SK-N-SH (cell line): ENCODE measurements at regions not wholly inside any gene's neighbourhood (a gene's known extent, or its start where the extent isn't known, plus 50 kb on each side); places are given as distances from the start of the nearest gene placed in this dataset.

Source experiments
- CTCF ChIA-PET: fragments of 300-600, 350-600 bp; formaldehyde crosslinking; extraction: SDS; loops from one replicate; lab custom pipeline; 2021; lab: Yijun Ruan, JAX
- POLR2A ChIA-PET: fragments of 350-600 bp; sonication (Branson Sonifier 250); formaldehyde crosslinking; extraction: SDS; loops from one replicate; lab custom pipeline; 2020; ENCODE audit warnings: antibody characterized with exemption, inconsistent platforms; lab: Yijun Ruan, JAX
- DNase-seq: peaks from one replicate; pipeline ENCODE4 v3.0.0; 2012
- H2AFZ ChIP-seq: fragments of 200-600 bp; sonication (generic); 2 replicates; pipeline ENCODE4 v1.8.1; 2016; ENCODE audit warnings: antibody characterized with exemption, mild to moderate bottlenecking, low read depth
- H3F3A ChIP-seq: fragments of 200-600 bp; sonication (generic); replicated peaks from 2 replicates; pipeline ENCODE3; 2016; ENCODE audit warnings: antibody characterized with exemption, mild to moderate bottlenecking; ENCODE audit not compliant: insufficient read depth
- H3K27ac ChIP-seq, 2 experiments: fragments of 200-500 bp in 1 of 2; fragments of 200-600 bp in 1 of 2; sonication (Bioruptor generic) in 1 of 2; sonication (generic), shearing (Covaris generic) in 1 of 2; 2 replicates each; pipeline versions ENCODE4 v1.5.1 to v1.6.1; 2014 to 2016; ENCODE audit warnings: low read depth in 2 of 2, inconsistent platforms in 1 of 2, low read length in 1 of 2, mild to moderate bottlenecking in 1 of 2, mixed read lengths in 1 of 2
- H3K27me3 ChIP-seq: fragments of 200-600 bp; sonication (generic), shearing (Covaris generic); 2 replicates; pipeline ENCODE4 v1.6.1; 2016; ENCODE audit warnings: mixed run types; ENCODE audit not compliant: insufficient read depth
- H3K36me3 ChIP-seq, 2 experiments: fragments of 200-500 bp in 1 of 2; fragments of 200-600 bp in 1 of 2; sonication (Bioruptor generic) in 1 of 2; sonication (generic) in 1 of 2; replicated peaks in 1 of 2; 2 replicates each; pipeline versions ENCODE3 to v1.5.1; 2014 to 2016; ENCODE audit warnings: low read length in 1 of 2, mild to moderate bottlenecking in 1 of 2; ENCODE audit not compliant: insufficient read depth in 2 of 2, control insufficient read depth in 1 of 2
- H3K4me1 ChIP-seq, 2 experiments: fragments of 200-500 bp in 1 of 2; fragments of 200-600 bp in 1 of 2; sonication (Bioruptor generic) in 1 of 2; sonication (generic), shearing (Covaris generic) in 1 of 2; 2 replicates each; pipeline versions ENCODE4 v1.5.1 to v1.6.1; 2014 to 2016; ENCODE audit warnings: low read depth in 1 of 2, low read length in 1 of 2, mixed run types in 1 of 2; ENCODE audit not compliant: insufficient read depth in 2 of 2, control insufficient read depth in 1 of 2
- H3K4me2 ChIP-seq: fragments of 200-600 bp; sonication (generic), shearing (Covaris generic); 2 replicates; pipeline ENCODE4 v1.6.1; 2017; ENCODE audit warnings: mixed run types
- H3K4me3 ChIP-seq, 2 experiments: fragments of 200-500 bp in 1 of 2; fragments of 200-600 bp in 1 of 2; sonication (Bioruptor generic) in 1 of 2; sonication (generic), shearing (Covaris generic) in 1 of 2; 2 replicates each; pipeline versions ENCODE4 v1.5.1 to v1.8.1; 2014 to 2016; ENCODE audit warnings: low read depth in 2 of 2, inconsistent platforms in 1 of 2, low read length in 1 of 2, mild to moderate bottlenecking in 1 of 2, mixed read lengths in 1 of 2, moderate library complexity in 1 of 2
- H3K79me2 ChIP-seq: fragments of 200-600 bp; sonication (generic); 2 replicates; pipeline ENCODE4 v1.8.1; 2017; ENCODE audit warnings: mild to moderate bottlenecking; ENCODE audit not compliant: insufficient read depth
- H3K9ac ChIP-seq: fragments of 200-600 bp; sonication (generic); 2 replicates; pipeline ENCODE4 v1.6.1; 2017; ENCODE audit warnings: mixed run types
- H3K9me2 ChIP-seq: fragments of 200-600 bp; sonication (generic); 2 replicates; pipeline ENCODE4 v1.6.1; 2017; ENCODE audit warnings: mixed run types
- H3K9me3 ChIP-seq: fragments of 200-600 bp; sonication (generic); 2 replicates; pipeline ENCODE4 v1.6.1; 2017; ENCODE audit warnings: mixed run types, mild to moderate bottlenecking, moderate library complexity
- H4K20me1 ChIP-seq: fragments of 200-600 bp; sonication (generic); 2 replicates; pipeline ENCODE4 v1.6.1; 2017; ENCODE audit warnings: mild to moderate bottlenecking, mixed run types; ENCODE audit not compliant: insufficient read depth
- CHD2 ChIP-seq: fragments of 150-350 bp; IDR thresholded peaks from 2 replicates; pipeline ENCODE4 v1.6.1; 2018; ENCODE audit warnings: low read length; ENCODE audit not compliant: partially characterized antibody
- EP300 ChIP-seq, 2 experiments: IDR thresholded peaks; 2 replicates each; pipeline versions ENCODE4 v1.4.0 to v1.6.1; 2012; ENCODE audit warnings: borderline replicate concordance in 1 of 2, low read depth in 1 of 2, low read length in 1 of 2
- EZH2phosphoT487 ChIP-seq: fragments of 200-600 bp; sonication (generic); IDR thresholded peaks from 2 replicates; pipeline ENCODE4 v1.6.1; 2017; ENCODE audit warnings: low read depth, mixed run types, mild to moderate bottlenecking, antibody characterized with exemption, moderate library complexity, borderline replicate concordance
- FOSL2 ChIP-seq: IDR thresholded peaks from 2 replicates; pipeline ENCODE4 v1.4.0; 2012; ENCODE audit warnings: low read depth, mild to moderate bottlenecking, moderate library complexity, borderline replicate concordance
- FOXM1 ChIP-seq: IDR thresholded peaks from 2 replicates; pipeline ENCODE4 v1.4.0; 2012; ENCODE audit warnings: low read depth, mild to moderate bottlenecking
- GABPA ChIP-seq: IDR thresholded peaks from 2 replicates; pipeline ENCODE4 v1.4.0; 2012; ENCODE audit warnings: low read depth, mild to moderate bottlenecking
- JUND ChIP-seq: IDR thresholded peaks from 2 replicates; pipeline ENCODE4 v1.4.0; 2012
- MAX ChIP-seq: IDR thresholded peaks from 2 replicates; pipeline ENCODE4 v1.4.0; 2012; ENCODE audit warnings: low read depth
- MEF2A ChIP-seq: IDR thresholded peaks from 2 replicates; pipeline ENCODE4 v1.4.0; 2012; ENCODE audit warnings: low read depth, borderline replicate concordance
- NFIC ChIP-seq: IDR thresholded peaks from 2 replicates; pipeline ENCODE4 v1.4.0; 2012; ENCODE audit warnings: borderline replicate concordance
- NRF1 ChIP-seq: IDR thresholded peaks from 2 replicates; pipeline ENCODE4 v1.6.1; 2012; ENCODE audit warnings: low read depth, mild to moderate bottlenecking, low read length
- POLR2AphosphoS5 ChIP-seq: IDR thresholded peaks from 2 replicates; pipeline ENCODE4 v1.6.1; 2012; ENCODE audit warnings: low read depth, low read length
- RAD21 ChIP-seq: IDR thresholded peaks from 2 replicates; pipeline ENCODE4 v1.6.1; 2012; ENCODE audit warnings: mild to moderate bottlenecking, low read length
- REST ChIP-seq: IDR thresholded peaks from 2 replicates; pipeline ENCODE4 v1.6.1; 2012; ENCODE audit warnings: mild to moderate bottlenecking, low read depth, low read length, moderate library complexity
- RFX5 ChIP-seq: IDR thresholded peaks from 2 replicates; pipeline ENCODE4 v1.6.1; 2012; ENCODE audit warnings: mild to moderate bottlenecking, improper control_type of control experiment, low read length
- TAF1 ChIP-seq: IDR thresholded peaks from 2 replicates; pipeline ENCODE4 v1.6.1; 2012; ENCODE audit warnings: low read depth, mild to moderate bottlenecking, low read length, moderate library complexity, borderline replicate concordance
- TCF12 ChIP-seq: IDR thresholded peaks from 2 replicates; pipeline ENCODE4 v1.4.0; 2012
- TEAD4 ChIP-seq: IDR thresholded peaks from 2 replicates; pipeline ENCODE4 v1.4.0; 2012; ENCODE audit warnings: mild to moderate bottlenecking, borderline replicate concordance; ENCODE audit not compliant: insufficient read depth
- USF2 ChIP-seq: fragments of 150-350 bp; IDR thresholded peaks from 2 replicates; pipeline ENCODE4 v1.6.1; 2017; ENCODE audit warnings: antibody characterized with exemption, low read length, low read depth, borderline replicate concordance
- YY1 ChIP-seq: IDR thresholded peaks from 2 replicates; pipeline ENCODE4 v1.4.0; 2012; ENCODE audit warnings: low read depth, mild to moderate bottlenecking
- WGBS: methylation state at CpG from one replicate; pipeline ENCODE4 v1.1.6; 2017; ENCODE audit warnings: low lambda C conversion rate; 5-methylcytosine and 5-hydroxymethylcytosine counted together

- no peaks in the 10 kb centered on the region for H3K36me3 ChIP-seq
- no peak overlapping the region for H3K9ac ChIP-seq
- H3K9me2 ChIP-seq = no peaks in the 10 kb centered on the region
- H3K27me3 ChIP-seq = peaks cover 10% of the 10 kb centered on the region; the same call in 1 of the 2 replicates
- no peak overlapping the region for H3K4me2 ChIP-seq
- DNase-seq = no peak
- no peaks in the 10 kb centered on the region for H4K20me1 ChIP-seq
- no peak overlapping the region for H2AFZ ChIP-seq
- no peak overlapping the region for H3K27ac ChIP-seq
- ChIA-PET POLR2A (interaction anchor here (0.6 kb wide), 1 partner anchor 7 kb away, joined by 3 read pairs; no protein-coding TSS in a partner anchor), CTCF (interaction anchor here (2.0 kb wide), 1 partner anchor 11 kb away, joined by 7 read pairs; no protein-coding TSS in a partner anchor)
- no peak for TF ChIP-seq EP300 (IDR thresholded peaks at IDR 0.05; ENCODE audit: borderline replicate concordance in 1 of 2, low read depth in 1 of 2, low read length in 1 of 2)
- TF ChIP-seq TCF12 = no peak
- TF ChIP-seq JUND = no peak
- no peak for TF ChIP-seq MEF2A
- no peak for TF ChIP-seq RAD21
- H3K79me2 ChIP-seq = no peaks in the 10 kb centered on the region
- WGBS = 22% methylated on average over 5 of the region's 5 CpGs
- H3K4me3 ChIP-seq = no peak overlapping the region
- H3F3A ChIP-seq = no peaks in the 10 kb centered on the region
- no peaks in the 10 kb centered on the region for H3K4me1 ChIP-seq
- H3K9me3 ChIP-seq = no peaks in the 10 kb centered on the region
Observed at GRCh38 chr4:24408640-24409039, 175.7 kb downstream of the DHX15 start.

- no peak overlapping the region for H3K27ac ChIP-seq
- H3K27me3 ChIP-seq = no peaks in the 10 kb centered on the region; the same call in 1 of the 2 replicates
- H2AFZ ChIP-seq = no peak overlapping the region
- H3K9ac ChIP-seq = no peak overlapping the region
- no peaks in the 10 kb centered on the region for H3F3A ChIP-seq
- WGBS = 1% methylated on average over 5 of the region's 5 CpGs
- no peak overlapping the region for H3K4me3 ChIP-seq
- no peak for TF ChIP-seq REST
- H3K4me2 ChIP-seq = no peak overlapping the region
- H4K20me1 ChIP-seq = no peaks in the 10 kb centered on the region
- no peaks in the 10 kb centered on the region for H3K36me3 ChIP-seq
- no peaks in the 10 kb centered on the region for H3K9me2 ChIP-seq
- no peak for DNase-seq
- no peaks in the 10 kb centered on the region for H3K79me2 ChIP-seq
- ChIA-PET POLR2A (no interaction called here), CTCF (no interaction called here)
- H3K4me1 ChIP-seq = no peaks in the 10 kb centered on the region
- H3K9me3 ChIP-seq = no peaks in the 10 kb centered on the region
Observed at GRCh38 chr4:24405926-24406325, 178.4 kb downstream of the DHX15 start.

- WGBS = 6% methylated on average over 5 of the region's 5 CpGs
- ChIA-PET POLR2A (no interaction called here), CTCF (no interaction called here)
- Histone ChIP-seq H3K4me2 (no peak overlapping the region), H3K9ac (no peak overlapping the region), H4K20me1 (no peaks in the 10 kb centered on the region), H3K36me3 (no peaks in the 10 kb centered on the region), H3K9me2 (no peaks in the 10 kb centered on the region), H3K27me3 (no peaks in the 10 kb centered on the region; the same call in 1 of the 2 replicates), H2AFZ (no peak overlapping the region), H3K27ac (no peak overlapping the region), H3K4me3 (no peak overlapping the region), H3K4me1 (no peaks in the 10 kb centered on the region), H3K9me3 (no peaks in the 10 kb centered on the region), H3K79me2 (no peaks in the 10 kb centered on the region), H3F3A (no peaks in the 10 kb centered on the region)
- DNase-seq = no peak
- TF ChIP-seq TAF1 (no peak), RAD21 (no peak), GABPA (no peak), YY1 (no peak), MEF2A (no peak), EZH2phosphoT487 (no peak), RFX5 (no peak), JUND (no peak), NRF1 (no peak), USF2 (no peak), EP300 (IDR thresholded peaks at IDR 0.05; ENCODE audit: borderline replicate concordance in 1 of 2, low read depth in 1 of 2, low read length in 1 of 2) (no peak), MAX (no peak), FOSL2 (no peak), CHD2 (no peak), TEAD4 (no peak), POLR2AphosphoS5 (no peak), NFIC (no peak), FOXM1 (no peak)
Observed at GRCh38 chr4:24405341-24405740, 179.0 kb downstream of the DHX15 start.
